GM21381 (cell line): ENCODE measurements at regions not wholly inside any gene's neighbourhood (a gene's known extent, or its start where the extent isn't known, plus 50 kb on each side); places are given as distances from the start of the nearest gene placed in this dataset.
"Not testable (repeated sequence)": the region's sequence is repeated elsewhere in the genome, so short reads cannot be mapped to it uniquely, and the experiment has no call there.

Experiments
- ATAC-seq: cut with Tn5 transposase; IDR thresholded peaks from one replicate; pipeline ENCODE4 v1.9.1; 2021; ENCODE audit warnings: mild to moderate bottlenecking, moderate library complexity; ENCODE audit not compliant: unreplicated experiment

GRCh38 chr6:169858293-169858934 is 107.0 kb downstream of the ERMARD start:
- ATAC-seq = no peak

GRCh38 chr6:169857343-169858292 is 106.2 kb downstream of the ERMARD start:
- ATAC-seq = no peak

GRCh38 chr6:169856442-169857342 is 105.3 kb downstream of the ERMARD start:
- ATAC-seq = not testable (repeated sequence)

- no peak for ATAC-seq
These were observed 103.4 kb downstream of the ERMARD start for GRCh38 chr6:169854813-169855212.

GRCh38 chr6:169854083-169854725 is 102.8 kb downstream of the ERMARD start:
- no peak for ATAC-seq

- no peak for ATAC-seq
These were observed 102.0 kb downstream of the ERMARD start for GRCh38 chr6:169853196-169854082.

GRCh38 chr6:169852504-169853195 is 101.2 kb downstream of the ERMARD start:
- no peak for ATAC-seq

GRCh38 chr6:169851641-169852503 is 100.5 kb downstream of the ERMARD start:
- no peak for ATAC-seq

- ATAC-seq = no peak
These were observed 99.3 kb downstream of the ERMARD start for GRCh38 chr6:169850746-169851145.

GRCh38 chr6:169850154-169850553 is 98.7 kb downstream of the ERMARD start:
- ATAC-seq = no peak

GRCh38 chr6:169849396-169849795 is 98.0 kb downstream of the ERMARD start:
- ATAC-seq = no peak

- ATAC-seq = no peak
These were observed 97.5 kb downstream of the ERMARD start for GRCh38 chr6:169848946-169849345.

GRCh38 chr6:169847901-169848311 is 96.5 kb downstream of the ERMARD start:
- ATAC-seq = no peak

GRCh38 chr6:169847141-169847674 is 95.8 kb downstream of the ERMARD start:
- no peak for ATAC-seq

- ATAC-seq = no peak
These were observed 95.0 kb downstream of the ERMARD start for GRCh38 chr6:169846286-169847056.

- ATAC-seq = no peak
These were observed 94.2 kb downstream of the ERMARD start for GRCh38 chr6:169845426-169846285.
